ENCODE measurements at regions not wholly inside any gene's neighbourhood (a gene's known extent, or its start where the extent isn't known, plus 50 kb on each side); places are given as distances from the start of the nearest gene placed in this dataset.
"Not testable (repeated sequence)": the region's sequence is repeated elsewhere in the genome, so short reads cannot be mapped to it uniquely, and the experiment has no call there.

DNA sequence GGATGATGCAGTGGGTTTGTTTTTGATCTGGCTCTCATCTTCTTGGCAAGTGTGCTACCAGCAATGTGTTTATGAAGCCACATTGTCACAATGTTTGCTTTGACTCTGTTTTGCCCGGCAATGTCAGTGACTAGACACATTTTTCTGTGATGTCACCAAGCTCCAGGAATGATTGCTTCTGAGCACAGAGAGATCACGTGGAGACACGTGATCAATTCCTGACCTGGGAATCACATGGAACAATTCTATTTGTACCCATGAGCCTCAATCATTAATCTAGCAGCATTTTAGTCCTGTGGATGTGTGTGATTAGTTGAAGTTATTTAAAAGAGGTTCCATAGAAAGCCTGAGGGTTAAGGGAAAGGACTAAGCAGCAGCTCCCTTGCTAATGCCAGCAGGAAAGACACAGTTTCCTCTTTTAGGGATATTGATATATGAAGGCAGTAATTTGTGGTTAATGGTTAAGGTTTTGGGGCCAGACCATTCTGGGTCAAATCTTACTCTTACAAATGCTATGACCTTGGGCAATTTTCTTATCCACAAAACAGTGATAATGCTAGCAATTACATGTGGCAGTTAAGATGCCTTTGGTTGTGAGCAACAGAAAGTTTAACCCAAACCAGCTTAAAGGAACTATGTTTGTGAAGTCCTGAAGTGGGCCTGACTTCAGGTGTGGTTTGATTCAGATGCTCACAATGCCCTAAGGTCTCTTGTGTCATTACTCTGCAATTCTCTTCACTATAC is 59.0 kb downstream of the FASLG start:
- peak; percentile 77 for DNase-seq

DNA sequence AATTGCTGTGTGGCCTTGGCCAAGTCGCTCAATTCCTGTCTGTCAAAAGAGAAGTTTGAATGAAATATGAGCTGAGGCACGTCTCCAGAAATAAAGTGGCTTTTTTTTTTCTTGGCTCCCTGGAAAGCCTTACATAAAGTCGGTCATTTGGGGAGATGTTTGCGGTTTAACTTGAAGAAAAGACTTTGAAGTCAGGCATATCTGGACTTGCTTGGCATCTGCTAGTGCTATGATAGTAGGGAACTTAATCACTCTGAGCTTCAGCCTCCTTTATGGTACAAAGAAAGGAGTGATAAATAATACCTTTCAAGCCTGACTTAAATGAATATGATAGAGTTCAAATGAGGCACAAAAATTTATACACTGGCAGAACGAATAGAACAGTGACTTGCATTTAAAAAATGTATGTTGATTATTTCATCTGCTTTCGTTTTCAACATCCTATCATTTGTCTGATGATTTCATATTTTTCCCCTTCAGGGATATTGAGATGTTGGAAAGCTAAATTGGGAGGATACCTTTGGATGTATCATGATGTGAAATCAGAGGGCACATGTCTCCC is 60.2 kb downstream of the FASLG start:
- DNase-seq: no peak

DNA sequence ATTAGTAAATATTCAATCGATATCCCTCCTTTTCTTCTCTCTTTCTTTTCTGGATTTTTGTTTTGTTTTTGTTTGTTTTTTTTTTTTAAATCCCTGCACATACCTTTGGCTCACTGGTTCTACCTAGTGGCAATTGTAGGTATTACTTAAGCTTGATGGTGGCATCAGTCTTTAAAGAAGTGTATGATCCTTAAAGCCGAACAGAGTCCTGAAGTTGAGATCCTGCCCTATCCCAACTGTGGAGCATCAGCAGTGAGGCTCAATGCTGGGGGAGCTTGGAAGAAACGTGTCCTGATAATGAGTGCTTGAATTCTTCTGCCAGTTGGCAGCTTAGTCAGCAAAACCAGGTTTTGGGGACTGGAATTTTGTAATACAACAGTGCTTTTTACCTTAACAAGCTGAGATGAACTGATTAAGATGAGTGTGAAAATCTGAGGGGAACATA is 60.8 kb downstream of the FASLG start:
- DNase-seq: peak; percentile 15

DNA sequence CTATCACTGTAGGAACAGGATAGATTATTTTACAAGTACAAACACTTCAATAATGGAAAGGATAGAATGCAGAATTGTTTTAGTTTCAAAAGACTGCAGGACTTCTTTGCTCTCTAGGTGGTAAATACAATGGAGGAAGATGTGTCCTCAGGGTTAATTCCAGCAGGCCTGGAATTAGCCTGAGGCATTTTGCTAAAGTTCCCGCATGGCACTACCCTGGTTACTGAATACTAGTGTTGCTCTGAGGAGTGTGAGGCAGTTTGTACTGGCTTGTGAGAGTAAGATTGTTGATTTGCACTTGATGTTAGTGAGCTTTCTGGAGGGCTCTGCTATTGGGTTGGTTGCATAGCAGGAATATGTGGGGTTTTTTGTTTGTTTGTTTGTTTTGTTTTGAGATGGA is 61.4 kb downstream of the FASLG start:
- DNase-seq: no peak

DNA sequence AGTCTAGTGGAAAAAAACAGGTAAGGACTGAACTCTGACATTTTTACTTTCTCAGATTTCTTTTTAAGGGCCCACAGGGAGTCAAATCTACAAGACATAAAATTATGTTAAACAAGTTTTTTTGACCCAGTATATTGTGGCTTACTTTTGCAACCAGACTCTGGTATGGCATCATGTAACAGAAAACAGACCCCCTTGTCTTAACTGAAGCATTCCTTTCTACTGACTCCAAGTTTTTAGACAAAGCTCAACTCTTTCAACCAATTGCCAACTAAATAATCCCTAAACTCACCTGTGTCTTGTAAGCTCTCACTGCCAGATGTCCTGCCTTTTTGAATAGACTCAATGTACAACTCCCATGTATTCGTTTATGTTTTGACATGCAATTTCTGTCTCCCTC is 64.3 kb downstream of the FASLG start:
- no peak for DNase-seq

DNA sequence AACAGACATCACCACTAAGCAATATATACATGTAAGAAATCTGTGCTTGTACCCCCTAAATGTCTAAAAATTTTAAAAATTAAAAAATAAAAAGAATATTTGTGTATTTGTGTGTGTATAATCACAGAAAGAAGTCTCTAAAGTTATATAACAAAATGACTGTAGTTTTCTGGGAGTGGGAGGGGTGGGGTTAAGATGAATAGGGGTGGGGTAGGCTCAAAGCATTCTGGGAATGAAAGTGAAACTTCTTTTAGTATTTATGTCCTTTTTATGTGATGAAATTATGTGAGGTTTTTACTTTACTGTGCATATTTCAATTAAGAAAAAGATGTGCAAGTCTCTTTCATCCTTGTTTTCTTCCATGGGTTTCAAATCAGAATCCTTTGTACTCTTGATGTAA is 65.3 kb downstream of the FASLG start:
- DNase-seq: no peak

DNA sequence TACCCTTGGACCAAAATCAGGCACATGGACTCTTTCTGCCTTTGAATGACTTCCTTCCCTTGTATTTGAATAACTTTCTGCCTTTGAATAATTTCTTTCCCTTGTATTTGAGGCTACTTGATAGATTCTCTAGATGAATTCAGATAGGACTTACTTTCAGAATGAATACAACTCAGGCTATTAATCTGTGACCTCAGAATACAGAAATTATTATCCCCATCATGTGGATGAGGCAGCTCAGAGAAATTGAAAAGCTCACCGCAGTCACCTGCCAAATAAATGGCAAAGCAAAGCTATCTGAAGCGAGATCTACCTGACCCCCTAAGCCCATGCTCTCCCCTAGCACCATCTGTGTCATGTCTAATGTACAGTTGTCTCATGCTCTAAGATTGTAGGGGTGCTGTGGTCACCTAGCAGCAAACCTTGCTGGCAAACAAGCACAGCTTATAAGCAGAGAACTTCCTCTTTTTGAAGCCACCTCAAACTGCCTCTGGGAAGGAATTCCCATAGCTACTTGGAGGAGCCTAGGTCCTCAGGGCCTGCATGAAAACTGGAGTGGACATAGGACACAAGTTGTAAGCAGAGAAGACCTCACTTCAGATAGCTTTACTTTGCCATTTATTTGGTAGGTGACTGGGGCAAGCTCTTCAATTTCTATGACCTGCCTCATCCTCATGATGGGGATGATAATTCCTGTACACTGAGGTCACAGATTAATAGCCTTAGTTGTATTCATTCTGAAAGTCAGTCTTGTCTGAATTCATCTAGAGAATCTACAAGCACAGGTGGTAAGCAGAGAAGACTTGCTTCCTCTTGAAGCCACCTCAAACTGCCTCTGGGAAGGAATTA is 66.1 kb downstream of the FASLG start:
- no peak for DNase-seq

DNA sequence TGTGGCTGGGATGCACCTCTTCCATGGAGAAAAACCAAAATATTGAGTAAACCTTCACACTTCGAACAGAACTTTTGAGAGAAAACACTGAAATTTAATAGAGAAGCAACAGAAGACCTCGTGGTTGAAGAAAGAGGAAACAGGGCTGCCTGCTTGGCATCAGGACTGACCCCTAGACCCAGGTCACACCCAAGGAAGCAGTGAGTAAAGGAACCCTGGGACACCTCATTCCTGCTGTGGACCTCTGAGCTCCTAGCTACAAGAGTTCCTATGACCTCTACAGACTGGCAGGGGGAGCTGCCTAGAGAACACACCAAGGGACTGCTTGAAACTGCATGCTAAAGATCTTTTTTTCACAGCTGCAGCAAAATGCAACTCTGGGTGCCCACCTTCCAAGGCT is 67.8 kb downstream of the FASLG start:
- no peak for DNase-seq

DNA sequence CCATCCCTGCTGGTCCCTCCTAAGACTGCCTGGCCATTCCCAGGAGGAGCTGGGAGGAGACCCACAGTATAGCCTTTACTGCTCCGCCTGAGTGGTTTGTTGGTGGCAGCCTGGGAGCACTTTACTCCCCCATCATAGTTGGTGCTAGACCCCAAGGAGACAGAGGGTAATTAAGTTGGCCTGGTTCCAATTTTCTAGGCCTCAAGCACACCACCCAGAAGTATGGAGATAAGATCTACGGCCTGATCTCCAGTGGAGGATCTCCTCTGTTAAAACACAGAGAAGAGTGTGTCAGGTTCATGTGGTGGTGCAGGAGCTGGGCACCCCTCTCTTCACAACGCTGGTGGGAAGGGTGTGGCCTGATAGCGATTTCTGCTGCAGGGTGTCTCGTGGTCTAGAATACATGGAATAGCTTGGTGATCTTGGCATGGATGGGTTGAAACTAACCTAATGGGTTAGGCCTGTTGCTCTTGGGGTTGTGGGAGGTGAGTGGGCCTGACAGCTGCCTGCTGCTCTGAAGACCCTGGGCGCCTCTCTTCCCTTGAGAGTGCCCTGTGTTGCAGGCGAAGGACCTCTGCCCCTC is 68.5 kb downstream of the FASLG start:
- no peak for DNase-seq

DNA sequence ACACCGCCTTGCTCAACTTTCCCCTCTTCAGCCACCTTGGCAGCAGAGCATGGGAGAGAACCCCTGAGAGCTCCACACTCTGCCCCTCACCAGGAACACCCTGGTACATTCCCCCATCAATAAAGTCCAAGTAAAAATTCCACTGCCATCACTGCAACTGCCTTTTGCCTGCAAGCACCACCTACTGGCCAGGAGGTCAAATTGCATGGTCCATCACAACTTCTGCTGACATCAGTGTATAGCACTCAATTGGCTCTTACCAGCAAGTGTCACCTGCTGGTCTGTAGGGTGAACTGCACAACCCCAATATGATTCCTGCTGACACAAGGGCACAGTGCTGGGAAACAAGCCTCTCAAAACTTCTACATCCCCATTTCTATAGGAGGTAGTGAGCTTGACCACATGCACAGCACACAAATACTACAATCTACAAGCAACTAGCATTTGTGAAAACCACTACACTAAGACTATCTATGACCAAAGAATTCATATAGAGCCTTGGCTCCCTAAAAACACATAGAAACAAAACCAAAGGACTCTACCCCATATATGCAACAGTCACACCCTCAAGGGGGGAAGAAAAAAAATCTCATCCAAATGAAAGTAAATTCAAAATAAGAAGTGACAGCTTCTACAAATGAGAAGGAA is 69.2 kb downstream of the FASLG start:
- no peak for DNase-seq

DNA sequence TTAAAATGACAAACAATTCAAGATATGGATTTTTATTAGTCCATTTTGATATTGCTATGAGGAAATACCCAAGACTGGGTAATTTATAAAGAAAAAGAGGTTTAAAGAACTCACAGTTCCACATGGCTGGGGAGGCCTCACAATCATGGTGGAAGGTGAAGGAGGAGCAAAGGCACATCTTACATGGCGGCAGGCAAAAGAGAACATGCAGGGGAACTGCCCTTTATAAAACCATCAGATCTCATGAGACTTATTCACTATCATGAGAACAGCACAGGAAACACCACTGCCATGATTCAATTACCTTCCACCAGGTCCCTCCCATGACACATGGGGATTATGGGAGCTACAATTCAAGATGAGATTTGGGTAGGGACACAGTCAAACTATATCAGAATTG is 69.8 kb downstream of the FASLG start:
- DNase-seq: not testable (repeated sequence)

DNA sequence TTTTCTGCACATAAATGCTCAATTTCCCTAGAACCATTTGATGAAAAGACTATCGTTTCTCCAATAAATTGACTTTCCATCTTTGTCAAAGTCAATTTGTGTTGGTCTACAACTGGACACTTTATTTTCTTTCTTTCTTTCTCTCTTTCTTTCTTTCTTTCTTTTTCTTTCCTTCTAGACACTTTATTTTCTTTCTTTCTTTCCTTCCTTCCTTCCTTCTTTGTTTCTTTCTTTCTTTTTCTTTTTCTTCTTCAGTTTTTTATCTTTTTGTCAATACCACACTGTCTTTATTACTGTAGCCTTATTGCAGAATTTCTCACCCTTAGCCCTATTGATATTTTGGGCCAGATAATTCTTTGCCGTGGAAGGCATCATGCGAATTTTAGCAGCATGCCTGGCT is 73.5 kb downstream of the FASLG start:
- no peak for DNase-seq

DNA sequence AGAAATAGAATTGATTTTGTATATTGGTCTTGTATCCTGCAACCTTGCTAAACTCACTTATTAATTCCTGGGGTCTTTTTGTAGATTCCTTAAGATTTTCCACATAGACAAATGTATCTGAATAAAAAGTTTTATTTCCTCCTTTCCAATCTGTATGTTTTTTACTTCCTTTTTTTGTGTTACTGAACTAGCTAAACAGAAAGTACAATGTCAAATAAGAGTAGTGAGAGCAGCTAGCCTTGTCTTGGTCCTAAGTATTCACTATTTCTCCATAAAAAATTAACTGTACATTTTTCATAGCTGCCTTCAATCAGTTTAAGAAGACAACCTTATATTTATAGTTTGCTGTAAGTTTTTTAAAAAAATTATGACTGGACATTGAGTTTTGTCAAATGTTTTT is 74.9 kb downstream of the FASLG start:
- no peak for DNase-seq

DNA sequence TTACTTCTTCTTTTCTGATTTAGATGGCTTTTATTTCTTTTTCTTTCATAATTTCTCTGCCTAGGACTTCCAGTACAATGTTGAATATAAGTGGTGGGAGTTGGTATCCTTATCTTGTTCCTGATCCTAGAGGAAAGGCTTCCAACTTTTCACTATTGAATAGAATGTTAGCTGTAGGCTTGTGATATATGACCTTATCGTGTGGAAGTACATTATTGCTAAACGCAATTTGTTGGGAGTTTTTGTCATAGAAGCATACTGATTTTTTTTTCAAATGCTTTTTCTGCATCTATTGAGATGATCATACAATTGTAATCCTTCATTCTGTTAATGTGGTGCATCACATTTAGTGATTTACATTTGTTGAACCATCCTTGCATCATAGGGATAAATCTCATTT is 79.5 kb downstream of the FASLG start:
- DNase-seq: no peak

DNA sequence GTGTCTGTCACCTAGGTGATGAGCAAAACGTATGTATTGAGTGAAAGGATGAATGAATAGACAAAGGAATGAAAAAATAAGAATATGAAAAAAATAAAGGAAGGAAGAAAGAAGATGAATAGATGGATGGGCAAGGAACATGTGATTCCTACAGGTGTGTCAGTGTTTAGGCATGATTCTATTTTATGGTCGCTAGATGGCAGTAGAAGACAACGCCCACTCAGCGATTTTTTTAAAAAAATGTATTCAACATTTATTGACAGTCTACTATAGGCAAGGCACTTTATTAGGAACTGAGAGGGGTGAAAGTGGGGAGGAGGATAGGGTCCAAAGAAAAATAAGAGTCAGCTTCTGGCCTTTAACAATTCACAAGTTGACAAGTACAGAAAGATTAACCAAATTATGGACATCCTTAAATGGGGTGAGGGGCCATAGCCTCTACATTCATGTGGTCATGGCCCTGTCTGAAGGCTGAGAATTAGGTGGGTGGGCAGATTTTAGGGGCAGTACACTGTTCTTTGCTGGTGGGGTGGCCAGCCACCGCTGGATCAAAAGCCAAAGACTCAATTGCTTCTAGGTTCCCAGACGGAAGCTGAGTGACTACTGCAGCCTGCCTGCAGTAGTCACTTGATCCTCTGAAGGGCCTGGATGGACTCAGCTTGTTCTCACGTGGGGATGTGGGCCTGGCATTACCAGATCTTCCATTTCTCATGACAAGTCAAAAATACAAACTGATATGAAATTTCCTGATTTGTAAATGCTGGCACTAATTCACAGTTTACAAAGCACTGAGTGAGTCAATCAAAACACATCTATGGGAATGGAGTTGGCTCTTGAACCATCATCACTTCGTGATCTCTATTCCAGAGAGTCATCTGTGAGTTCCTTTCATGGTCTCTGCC is 83.9 kb downstream of the FASLG start:
- peak; percentile 15 for DNase-seq

DNA sequence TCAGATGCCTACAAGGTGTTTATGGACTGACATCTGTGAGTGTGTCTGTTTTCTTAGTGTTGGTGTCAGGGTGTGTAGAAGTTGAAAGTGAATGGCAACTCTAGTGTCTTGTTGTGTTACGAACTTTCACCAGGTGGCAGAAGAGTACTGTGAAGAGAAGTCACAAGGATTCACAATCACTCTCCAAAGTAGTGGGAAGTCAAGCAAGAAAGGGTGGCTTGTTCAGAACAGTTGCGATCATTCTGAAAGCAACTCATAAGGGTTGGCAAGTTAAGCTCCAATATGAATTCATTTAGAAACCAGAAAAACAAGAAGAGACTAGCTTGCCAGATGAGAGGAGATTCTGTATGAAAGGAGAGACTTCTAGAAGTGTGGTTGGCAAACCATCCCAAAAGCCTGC is 86.1 kb downstream of the FASLG start:
- DNase-seq: peak; percentile 38

DNA sequence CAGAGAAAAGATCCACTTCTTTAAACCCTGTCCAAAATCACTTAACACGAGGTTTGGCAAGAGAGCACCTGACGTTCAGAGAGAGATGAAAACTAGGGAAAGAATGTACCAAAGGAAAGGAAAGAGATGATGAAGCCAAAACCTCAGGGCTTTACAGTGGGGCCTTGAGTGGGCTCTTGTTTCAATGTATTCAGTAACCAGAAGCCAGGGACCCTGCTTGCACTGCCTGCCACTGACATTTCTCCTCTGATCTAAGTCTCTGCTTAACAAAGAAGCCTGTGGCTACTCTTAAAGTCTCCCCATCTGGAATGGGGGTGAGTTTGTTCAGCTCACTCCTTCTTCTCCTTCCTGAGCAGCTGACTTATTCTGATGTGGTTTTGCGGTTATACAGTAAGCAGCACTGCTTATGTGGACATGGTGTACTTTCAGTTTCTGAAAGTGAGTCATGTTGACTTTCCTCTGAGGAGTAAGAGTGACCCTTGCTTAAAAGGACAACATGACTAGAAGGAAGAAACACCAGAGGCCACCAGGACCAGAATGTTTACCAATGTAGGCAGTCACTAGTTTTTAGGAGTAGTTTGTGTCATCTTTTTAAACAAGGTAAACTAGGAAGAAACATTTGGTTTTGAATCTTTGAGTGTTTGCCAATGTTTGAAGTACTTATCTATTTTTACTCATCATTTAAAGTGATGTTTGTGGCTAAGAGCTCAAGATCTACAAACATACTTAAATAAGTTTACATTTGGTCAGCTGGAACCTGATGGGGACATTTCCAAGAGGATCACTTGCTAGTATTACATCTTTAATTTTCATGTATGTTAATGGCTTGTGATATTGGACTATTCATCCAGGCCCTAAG is 87.4 kb downstream of the FASLG start:
- DNase-seq: no peak

DNA sequence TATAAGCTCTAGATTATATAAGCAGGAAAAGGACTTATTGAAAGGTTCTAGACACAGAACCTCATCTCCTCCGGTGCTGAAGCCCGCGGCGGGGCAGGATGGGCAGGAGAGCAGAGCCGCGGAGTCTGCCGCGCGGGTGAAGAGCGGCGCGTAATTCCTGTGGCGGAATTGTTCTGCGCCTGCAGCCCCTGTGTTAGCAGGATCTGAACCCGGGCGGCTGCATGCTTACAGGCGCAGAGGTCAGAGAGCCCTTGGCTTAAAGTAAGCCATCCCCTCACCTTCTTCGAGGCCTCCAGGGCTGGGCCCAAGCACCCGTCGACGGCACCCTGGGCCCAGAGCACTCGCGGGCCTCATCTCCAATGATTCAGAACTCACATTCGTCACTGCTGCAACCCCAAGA is 89.3 kb downstream of the FASLG start:
- DNase-seq: no peak

DNA sequence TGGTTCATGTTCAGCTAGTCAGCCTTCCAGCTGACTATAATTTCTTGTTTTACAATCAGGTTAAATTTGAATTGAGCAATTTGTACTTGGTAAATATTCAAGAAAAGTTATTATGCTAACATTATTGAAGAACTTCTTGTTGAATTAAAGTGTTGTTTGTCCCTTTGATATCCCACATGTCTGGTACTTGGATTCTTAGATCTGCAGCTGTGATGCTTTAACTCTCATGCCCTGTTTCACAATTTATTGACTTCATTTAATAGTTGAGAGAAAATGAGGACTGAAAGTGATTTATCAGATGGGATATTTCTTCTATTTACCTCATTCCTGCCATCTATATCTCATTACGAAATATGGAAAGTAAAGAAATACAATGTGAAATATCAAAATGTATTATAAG is 92.8 kb downstream of the FASLG start:
- DNase-seq: no peak

DNA sequence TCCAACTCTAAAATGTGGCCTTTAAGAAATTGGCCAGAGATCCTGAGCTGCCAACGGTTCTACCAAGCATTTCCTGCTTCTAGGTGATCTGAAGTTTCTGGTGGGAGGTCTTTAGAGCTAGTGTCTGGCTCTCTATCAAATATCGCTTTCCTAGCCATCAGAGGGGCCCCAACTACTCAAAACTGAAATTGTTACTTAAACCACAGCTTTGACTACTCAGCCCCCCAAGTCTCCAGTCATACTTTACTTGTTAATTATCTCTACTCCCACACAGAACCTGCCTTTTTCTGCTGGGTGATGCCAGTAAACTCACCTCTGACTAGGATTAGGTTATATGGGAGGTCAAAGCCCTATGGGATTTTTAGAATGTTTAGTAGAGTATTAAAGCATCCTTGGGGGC is 95.1 kb downstream of the FASLG start:
- no peak for DNase-seq

DNA sequence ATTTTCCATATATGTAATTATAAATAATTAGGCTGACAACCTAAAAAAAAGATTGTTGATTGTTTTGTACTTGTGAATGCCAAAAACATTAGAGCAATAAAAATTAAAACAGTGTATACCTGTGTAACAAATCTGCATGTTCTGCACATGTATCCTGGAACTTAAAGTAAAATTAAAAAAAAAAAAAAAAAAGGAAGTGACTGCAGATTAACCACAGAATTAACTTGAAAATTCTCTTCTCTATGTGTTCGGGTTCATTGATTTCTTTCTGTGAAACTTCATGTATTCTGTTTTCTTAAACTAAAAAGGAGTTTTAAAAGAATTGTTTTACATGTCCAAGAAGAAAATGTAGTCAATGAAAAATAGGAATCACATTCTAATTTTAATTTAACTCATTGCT is 95.7 kb downstream of the FASLG start:
- DNase-seq: no peak

All from DMS153 (cell line).